GM06990 (cell line): ENCODE measurements at regions not wholly inside any gene's neighbourhood (a gene's known extent, or its start where the extent isn't known, plus 50 kb on each side); places are given as distances from the start of the nearest gene placed in this dataset.

Experiments used
- DNase-seq: peaks from one replicate; pipeline ENCODE4 v3.0.0-alpha.2; 2011; ENCODE audit not compliant: insufficient read length; ENCODE audit errors: extremely low read depth
- H3K27me3 ChIP-seq: replicated peaks from 2 replicates; pipeline ENCODE4 v1.6.0; 2011; ENCODE audit warnings: low read length; ENCODE audit not compliant: control insufficient read depth, insufficient read depth
- H3K36me3 ChIP-seq: 2 replicates; pipeline ENCODE4 v1.5.1; 2011; ENCODE audit warnings: low read length; ENCODE audit not compliant: control insufficient read depth, insufficient read depth
- H3K4me3 ChIP-seq: replicated peaks from 2 replicates; pipeline ENCODE4 v1.5.1; 2011; ENCODE audit warnings: low read depth, mild to moderate bottlenecking, control low read depth, low read length
- TF ChIP-seq, protein P1 (sequence below): IDR thresholded peaks from 2 replicates; pipeline ENCODE4 v1.5.1; 2011; ENCODE audit warnings: low read length, control low read depth, mild to moderate bottlenecking, inconsistent platforms; ENCODE audit not compliant: insufficient read depth, poor library complexity, severe bottlenecking

DNA sequence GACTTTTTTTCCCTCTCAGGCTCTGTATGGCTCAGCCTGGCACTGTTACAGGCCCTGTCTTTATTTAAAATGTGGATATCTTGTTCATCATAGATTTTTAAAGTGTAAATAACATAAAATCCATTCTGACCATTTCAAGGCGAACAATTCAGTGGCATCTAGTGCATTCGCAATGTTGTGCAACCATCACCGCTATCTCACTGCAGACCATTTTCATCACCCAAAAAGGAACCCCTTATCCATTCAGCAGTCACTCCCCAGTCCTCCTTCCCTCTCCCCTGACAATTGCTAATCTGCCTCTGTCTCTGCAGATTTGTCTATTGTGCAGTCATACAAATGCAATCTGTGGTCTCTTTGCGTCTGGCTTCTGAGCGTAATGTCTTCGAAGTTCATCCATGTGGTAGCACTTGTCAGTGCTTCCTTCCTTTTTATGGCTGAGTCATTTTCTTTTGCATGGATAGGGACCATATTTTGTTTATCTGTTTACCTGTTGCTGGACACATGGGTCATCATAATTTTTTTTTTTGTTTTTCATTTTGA lies 148.8 kb upstream of the LHX5 start:
- H3K27me3 ChIP-seq: no peaks in the 10 kb centered on the region; the same call in none of the 2 replicates
- H3K36me3 ChIP-seq: no peaks in the 10 kb centered on the region
- H3K4me3 ChIP-seq: no peak overlapping the region
- no peak for DNase-seq
- TF ChIP-seq, protein P1, sequence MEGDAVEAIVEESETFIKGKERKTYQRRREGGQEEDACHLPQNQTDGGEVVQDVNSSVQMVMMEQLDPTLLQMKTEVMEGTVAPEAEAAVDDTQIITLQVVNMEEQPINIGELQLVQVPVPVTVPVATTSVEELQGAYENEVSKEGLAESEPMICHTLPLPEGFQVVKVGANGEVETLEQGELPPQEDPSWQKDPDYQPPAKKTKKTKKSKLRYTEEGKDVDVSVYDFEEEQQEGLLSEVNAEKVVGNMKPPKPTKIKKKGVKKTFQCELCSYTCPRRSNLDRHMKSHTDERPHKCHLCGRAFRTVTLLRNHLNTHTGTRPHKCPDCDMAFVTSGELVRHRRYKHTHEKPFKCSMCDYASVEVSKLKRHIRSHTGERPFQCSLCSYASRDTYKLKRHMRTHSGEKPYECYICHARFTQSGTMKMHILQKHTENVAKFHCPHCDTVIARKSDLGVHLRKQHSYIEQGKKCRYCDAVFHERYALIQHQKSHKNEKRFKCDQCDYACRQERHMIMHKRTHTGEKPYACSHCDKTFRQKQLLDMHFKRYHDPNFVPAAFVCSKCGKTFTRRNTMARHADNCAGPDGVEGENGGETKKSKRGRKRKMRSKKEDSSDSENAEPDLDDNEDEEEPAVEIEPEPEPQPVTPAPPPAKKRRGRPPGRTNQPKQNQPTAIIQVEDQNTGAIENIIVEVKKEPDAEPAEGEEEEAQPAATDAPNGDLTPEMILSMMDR: no peak

DNA sequence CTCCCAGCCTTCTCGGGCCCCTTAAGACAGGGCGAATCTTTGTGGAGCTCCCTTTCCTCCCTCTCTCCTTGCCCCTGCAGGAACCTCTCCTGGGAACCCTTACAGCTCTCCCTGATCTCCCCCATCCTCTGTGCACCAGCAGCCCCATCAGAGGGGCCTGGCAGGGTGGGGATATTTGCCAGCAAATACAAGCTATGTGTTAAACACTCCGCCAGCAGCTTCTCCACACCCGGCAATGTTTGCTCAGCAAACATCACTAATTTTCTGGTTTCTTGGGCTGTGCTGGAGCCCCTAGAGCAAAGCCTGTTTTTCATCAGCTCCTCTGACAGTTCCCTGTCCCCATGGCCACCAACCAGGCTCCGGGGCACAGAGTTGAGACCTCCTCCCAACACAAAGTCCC lies 147.5 kb upstream of the LHX5 start:
- Histone ChIP-seq H3K36me3 (no peaks in the 10 kb centered on the region), H3K4me3 (no peak overlapping the region), H3K27me3 (no peaks in the 10 kb centered on the region; the same call in none of the 2 replicates)
- DNase-seq: no peak
- TF ChIP-seq, protein P1: no peak

DNA sequence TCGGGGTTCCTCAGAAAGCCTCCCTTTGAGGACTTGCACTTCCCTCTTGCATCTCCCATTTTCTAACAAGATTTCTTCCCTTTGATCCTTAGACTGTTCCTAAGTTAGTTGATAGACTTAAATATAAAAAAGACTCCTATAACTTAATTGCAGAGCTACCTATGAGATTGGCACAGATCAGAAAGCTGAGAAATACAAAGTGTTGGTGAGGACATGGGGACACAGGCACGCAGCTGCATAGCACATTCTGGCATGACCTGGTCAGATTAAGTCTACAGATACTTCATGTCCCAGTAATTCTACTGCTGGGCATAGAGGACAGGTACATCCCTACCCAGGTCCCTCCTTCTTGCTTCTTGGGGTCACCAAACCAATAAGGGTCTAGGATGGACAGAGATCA lies 141.7 kb upstream of the LHX5 start:
- TF ChIP-seq, protein P1: no peak
- DNase-seq: no peak
- no peaks in the 10 kb centered on the region for H3K36me3 ChIP-seq
- H3K27me3 ChIP-seq: no peaks in the 10 kb centered on the region; the same call in none of the 2 replicates
- H3K4me3 ChIP-seq: no peak overlapping the region

DNA sequence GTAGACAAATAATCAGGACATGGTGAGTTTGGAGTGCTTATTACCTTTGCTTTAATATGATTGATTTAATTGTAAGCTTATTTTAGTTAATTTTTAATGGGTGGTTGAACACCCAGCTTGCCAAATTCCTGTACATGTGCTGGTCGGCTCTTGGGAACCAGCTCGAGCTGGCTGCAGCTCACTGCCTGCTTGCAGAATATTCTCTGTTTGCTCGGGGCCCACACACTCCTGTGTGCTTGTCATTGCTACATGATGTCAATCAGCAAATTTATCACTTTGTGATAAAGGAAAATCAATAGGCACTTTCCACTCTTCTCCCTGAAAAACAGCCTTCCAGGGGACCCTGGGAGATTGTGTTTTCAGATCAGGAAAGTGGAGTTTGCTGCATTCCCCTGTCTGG lies 141.1 kb upstream of the LHX5 start:
- TF ChIP-seq, protein P1: no peak

DNA sequence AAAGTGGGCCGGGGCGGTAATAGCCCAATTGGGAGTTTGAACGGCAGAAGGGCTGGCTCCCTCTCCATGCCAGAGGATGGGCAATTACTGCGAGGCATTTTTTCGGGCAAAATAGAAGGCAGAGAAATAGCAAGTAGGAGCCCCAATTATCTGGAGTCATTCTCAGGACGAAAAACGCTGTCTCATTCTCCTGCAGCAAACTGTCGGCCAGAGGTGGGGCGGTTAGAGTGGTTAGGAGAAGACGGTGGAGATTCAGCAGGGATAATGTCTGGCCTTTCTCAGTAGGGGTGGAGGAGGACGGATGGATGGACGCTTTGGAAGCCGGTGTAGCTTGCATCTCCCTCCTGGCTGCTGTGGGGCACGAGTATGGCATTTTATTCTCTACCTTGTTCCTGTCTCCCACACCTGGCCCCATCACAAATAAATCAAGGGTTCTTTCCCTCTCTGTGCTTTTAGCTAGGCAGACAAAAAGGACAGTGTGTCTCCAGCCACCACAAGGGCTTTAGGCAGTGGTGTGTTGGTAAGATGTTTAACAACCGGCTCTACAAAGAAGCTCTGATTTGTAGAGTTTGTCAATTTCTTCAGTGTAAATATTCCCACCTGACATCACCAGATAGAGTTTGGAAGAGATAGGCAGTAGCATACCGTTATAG lies 140.5 kb upstream of the LHX5 start:
- TF ChIP-seq, protein P1: no peak
- H3K27me3 ChIP-seq: no peaks in the 10 kb centered on the region; the same call in none of the 2 replicates

More for the DNA sequence above, 141.1 kb upstream of the LHX5 start:
- Histone ChIP-seq H3K4me3 (no peak overlapping the region), H3K36me3 (no peaks in the 10 kb centered on the region), H3K27me3 (no peaks in the 10 kb centered on the region; the same call in none of the 2 replicates)
- DNase-seq: no peak

More for the DNA sequence above, 140.5 kb upstream of the LHX5 start:
- no peak overlapping the region for H3K4me3 ChIP-seq
- no peaks in the 10 kb centered on the region for H3K36me3 ChIP-seq
- DNase-seq: no peak
